ENCODE measurements at regions not wholly inside any gene's neighbourhood (a gene's known extent, or its start where the extent isn't known, plus 50 kb on each side); places are given as distances from the start of the nearest gene placed in this dataset.

DNA sequence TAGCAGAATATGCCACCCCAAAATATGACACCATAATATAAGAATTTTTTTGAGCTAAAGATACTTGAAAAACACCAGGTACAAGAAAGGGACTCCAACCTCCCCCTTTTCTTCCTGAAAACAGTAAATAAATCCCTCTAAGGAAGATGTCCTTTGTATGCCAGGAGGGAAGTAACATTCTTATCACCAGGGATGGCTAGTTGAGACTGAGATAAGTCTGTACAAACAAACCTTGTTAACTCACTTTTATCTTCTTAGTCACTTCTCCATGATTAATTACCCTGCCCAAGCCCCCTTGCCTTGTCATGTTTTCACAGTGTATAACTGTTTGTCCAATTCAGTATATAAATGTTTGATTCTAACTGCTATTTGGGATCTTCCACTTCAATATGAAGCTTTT lies 888.0 kb downstream of the PCDH18 start:
- no peaks in the 10 kb centered on the region for H3K36me3 ChIP-seq (ENCODE audit: control insufficient read depth, insufficient read depth, low read length)
- H3K4me2 ChIP-seq (ENCODE audit: low read length), result no peak overlapping the region
- no peak overlapping the region for H2AFZ ChIP-seq
- H3K27ac ChIP-seq, result no peak overlapping the region
- TF ChIP-seq, protein P1, sequence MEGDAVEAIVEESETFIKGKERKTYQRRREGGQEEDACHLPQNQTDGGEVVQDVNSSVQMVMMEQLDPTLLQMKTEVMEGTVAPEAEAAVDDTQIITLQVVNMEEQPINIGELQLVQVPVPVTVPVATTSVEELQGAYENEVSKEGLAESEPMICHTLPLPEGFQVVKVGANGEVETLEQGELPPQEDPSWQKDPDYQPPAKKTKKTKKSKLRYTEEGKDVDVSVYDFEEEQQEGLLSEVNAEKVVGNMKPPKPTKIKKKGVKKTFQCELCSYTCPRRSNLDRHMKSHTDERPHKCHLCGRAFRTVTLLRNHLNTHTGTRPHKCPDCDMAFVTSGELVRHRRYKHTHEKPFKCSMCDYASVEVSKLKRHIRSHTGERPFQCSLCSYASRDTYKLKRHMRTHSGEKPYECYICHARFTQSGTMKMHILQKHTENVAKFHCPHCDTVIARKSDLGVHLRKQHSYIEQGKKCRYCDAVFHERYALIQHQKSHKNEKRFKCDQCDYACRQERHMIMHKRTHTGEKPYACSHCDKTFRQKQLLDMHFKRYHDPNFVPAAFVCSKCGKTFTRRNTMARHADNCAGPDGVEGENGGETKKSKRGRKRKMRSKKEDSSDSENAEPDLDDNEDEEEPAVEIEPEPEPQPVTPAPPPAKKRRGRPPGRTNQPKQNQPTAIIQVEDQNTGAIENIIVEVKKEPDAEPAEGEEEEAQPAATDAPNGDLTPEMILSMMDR (IDR thresholded peaks at IDR 0.05), result no peak
- no peaks in the 10 kb centered on the region for H3K4me1 ChIP-seq
- no peak overlapping the region for H3K4me3 ChIP-seq (ENCODE audit: low read depth, low read length)
- no peaks in the 10 kb centered on the region for H3K9me3 ChIP-seq (ENCODE audit: control insufficient read depth, low read length)
- no peaks in the 10 kb centered on the region for H3K79me2 ChIP-seq
- H3K9ac ChIP-seq, result no peak overlapping the region
- no peaks in the 10 kb centered on the region for H3K27me3 ChIP-seq (ENCODE audit: control insufficient read depth, insufficient read depth, low read length)

DNA sequence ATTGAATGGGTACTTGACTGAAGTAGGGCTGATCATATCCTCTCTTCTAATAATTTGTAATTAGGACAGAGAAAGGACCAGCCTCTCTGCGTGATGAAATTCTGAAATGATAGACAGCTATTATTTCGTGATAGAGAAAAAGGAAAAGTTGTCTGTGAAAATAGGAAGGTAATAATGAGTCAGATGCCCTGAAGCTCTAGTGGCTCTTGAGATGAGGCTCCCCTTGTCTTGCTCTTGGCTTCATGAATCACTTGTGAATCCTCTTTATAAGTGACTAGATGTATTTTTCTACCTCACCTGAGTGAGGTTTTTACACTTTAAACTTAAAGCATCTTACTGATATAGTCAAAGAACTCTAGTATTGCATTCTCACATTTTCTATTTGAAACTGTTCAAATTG lies 888.9 kb downstream of the PCDH18 start:
- Histone ChIP-seq H3K9ac (no peak overlapping the region), H3K9me3 (ENCODE audit: control insufficient read depth, low read length) (no peaks in the 10 kb centered on the region), H3K27ac (no peak overlapping the region), H2AFZ (no peak overlapping the region), H3K4me3 (ENCODE audit: low read depth, low read length) (no peak overlapping the region), H3K4me2 (ENCODE audit: low read length) (no peak overlapping the region), H3K79me2 (no peaks in the 10 kb centered on the region), H3K27me3 (ENCODE audit: control insufficient read depth, insufficient read depth, low read length) (no peaks in the 10 kb centered on the region), H3K4me1 (no peaks in the 10 kb centered on the region), H3K36me3 (ENCODE audit: control insufficient read depth, insufficient read depth, low read length) (no peaks in the 10 kb centered on the region)
- TF ChIP-seq, protein P1 (IDR thresholded peaks at IDR 0.05), result no peak

DNA sequence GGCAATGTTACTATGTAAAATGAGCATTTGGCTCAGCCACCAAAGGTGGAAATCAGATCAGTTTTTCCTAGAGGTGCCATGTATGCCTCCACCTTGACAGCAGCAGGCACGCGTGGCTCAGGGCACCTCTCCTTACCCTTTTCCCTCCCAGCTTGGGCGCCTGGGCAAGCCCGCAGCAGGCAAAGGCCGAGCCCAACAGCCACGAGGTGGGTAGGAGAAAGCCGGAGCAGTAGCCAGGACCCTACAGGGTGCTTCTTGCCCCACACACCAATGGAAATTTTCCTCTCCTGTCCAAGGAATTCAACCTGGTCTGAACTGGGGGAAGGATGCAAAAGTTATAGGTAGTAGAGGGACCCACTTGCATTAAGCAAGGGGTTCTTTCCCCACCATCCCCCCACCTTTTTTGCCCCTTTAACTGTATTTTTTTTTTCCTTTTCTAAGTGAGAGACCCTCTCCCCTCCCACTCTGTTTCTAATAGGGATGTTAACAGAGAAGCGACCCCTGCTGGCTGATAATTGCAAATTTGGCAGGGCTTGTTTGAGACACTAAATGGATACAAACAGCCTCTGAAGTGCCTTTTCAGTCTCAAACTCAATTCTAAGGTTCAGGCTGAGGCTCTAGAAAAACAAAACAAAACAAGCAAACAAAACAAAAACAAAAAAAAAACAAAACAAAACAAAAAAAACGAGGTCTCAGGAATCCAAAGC lies 895.1 kb downstream of the PCDH18 start:
- Histone ChIP-seq H3K9me3 (ENCODE audit: control insufficient read depth, low read length) (no peaks in the 10 kb centered on the region), H2AFZ (no peak overlapping the region), H3K4me1 (no peaks in the 10 kb centered on the region), H3K27me3 (ENCODE audit: control insufficient read depth, insufficient read depth, low read length) (no peaks in the 10 kb centered on the region), H3K27ac (no peak overlapping the region), H3K36me3 (ENCODE audit: control insufficient read depth, insufficient read depth, low read length) (no peaks in the 10 kb centered on the region), H3K9ac (no peak overlapping the region), H3K79me2 (no peaks in the 10 kb centered on the region), H3K4me3 (ENCODE audit: low read depth, low read length) (no peak overlapping the region), H3K4me2 (ENCODE audit: low read length) (no peak overlapping the region)
- TF ChIP-seq, protein P1 (IDR thresholded peaks at IDR 0.05), result no peak

DNA sequence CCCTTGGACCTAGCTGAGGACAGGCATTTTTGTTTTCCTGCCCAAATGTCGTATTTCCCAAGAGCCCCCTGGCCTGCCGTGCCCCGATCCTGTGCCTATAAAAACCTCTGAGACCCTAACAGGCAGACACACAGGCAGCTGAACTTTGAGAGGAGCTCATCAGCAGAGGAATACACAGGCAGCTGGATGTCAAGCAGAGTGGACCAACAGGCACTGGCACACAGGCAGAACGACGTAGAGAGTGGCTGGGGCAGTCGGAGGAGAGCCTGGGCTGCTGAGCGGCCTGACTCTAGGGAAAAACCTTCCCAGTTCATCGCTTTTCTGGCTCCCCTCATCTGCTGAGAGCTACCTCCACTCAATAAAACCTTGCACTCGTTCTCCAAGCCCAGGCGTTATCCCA lies 896.1 kb downstream of the PCDH18 start:
- H3K36me3 ChIP-seq (ENCODE audit: control insufficient read depth, insufficient read depth, low read length), result no peaks in the 10 kb centered on the region
- no peak overlapping the region for H3K4me3 ChIP-seq (ENCODE audit: low read depth, low read length)
- TF ChIP-seq, protein P1 (IDR thresholded peaks at IDR 0.05), result no peak
- H2AFZ ChIP-seq, result no peak overlapping the region
- no peaks in the 10 kb centered on the region for H3K9me3 ChIP-seq (ENCODE audit: control insufficient read depth, low read length)
- H3K4me2 ChIP-seq (ENCODE audit: low read length), result no peak overlapping the region
- H3K79me2 ChIP-seq, result no peaks in the 10 kb centered on the region
- H3K9ac ChIP-seq, result no peak overlapping the region
- no peaks in the 10 kb centered on the region for H3K27me3 ChIP-seq (ENCODE audit: control insufficient read depth, insufficient read depth, low read length)
- no peak overlapping the region for H3K27ac ChIP-seq
- no peaks in the 10 kb centered on the region for H3K4me1 ChIP-seq

DNA sequence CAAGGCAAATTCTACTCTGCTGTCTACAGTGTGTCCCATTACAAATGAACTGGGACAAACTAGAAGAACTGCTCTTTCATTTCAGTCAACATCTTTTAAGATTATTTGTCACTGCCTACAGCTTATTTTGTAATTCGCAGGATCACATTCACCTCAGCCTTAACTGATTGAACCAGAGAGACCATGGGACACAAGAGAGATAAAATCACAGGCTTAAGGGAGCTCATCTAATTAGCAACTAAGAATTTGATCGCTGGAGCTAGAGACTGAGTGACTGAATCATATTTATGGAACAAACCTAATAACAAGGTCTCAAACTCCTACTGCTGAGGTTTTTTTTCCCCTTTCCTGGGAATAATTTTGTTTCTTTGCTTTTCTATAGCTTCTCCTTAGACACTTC lies 898.2 kb downstream of the PCDH18 start:
- TF ChIP-seq, protein P1 (IDR thresholded peaks at IDR 0.05), result no peak
- H3K36me3 ChIP-seq (ENCODE audit: control insufficient read depth, insufficient read depth, low read length), result no peaks in the 10 kb centered on the region
- no peak overlapping the region for H3K4me3 ChIP-seq (ENCODE audit: low read depth, low read length)
- H3K27ac ChIP-seq, result no peak overlapping the region
- H3K4me2 ChIP-seq (ENCODE audit: low read length), result peak overlapping the region; percentile 53
- H3K79me2 ChIP-seq, result no peaks in the 10 kb centered on the region
- H3K9me3 ChIP-seq (ENCODE audit: control insufficient read depth, low read length), result no peaks in the 10 kb centered on the region
- H3K9ac ChIP-seq, result no peak overlapping the region
- H3K27me3 ChIP-seq (ENCODE audit: control insufficient read depth, insufficient read depth, low read length), result no peaks in the 10 kb centered on the region
- no peaks in the 10 kb centered on the region for H3K4me1 ChIP-seq
- H2AFZ ChIP-seq, result no peak overlapping the region

Measured in parathyroid adenoma (tissue), 2 donors.